Neural progenitor cell (in vitro differentiated cells): ENCODE measurements at regions not wholly inside any gene's neighbourhood (a gene's known extent, or its start where the extent isn't known, plus 50 kb on each side); places are given as distances from the start of the nearest gene placed in this dataset.

Experiments
- DNase-seq: peaks from one replicate; pipeline ENCODE4 v3.0.0-alpha.2; 2016; ENCODE audit warnings: low spot score
- H2AFZ ChIP-seq: fragments of 200-600 bp; sonication (generic); replicated peaks from 2 replicates; pipeline ENCODE4 v1.6.1; 2016; ENCODE audit warnings: antibody characterized with exemption
- H3F3A ChIP-seq: fragments of 200-600 bp; sonication (generic); 2 replicates; pipeline ENCODE4 v1.6.1; 2016; ENCODE audit warnings: antibody characterized with exemption, low read depth
- H3K27ac ChIP-seq: fragments of 200-600 bp; sonication (generic); 2 replicates; pipeline ENCODE4 v1.5.1; 2016; ENCODE audit warnings: mild to moderate bottlenecking
- H3K27me3 ChIP-seq: fragments of 200-600 bp; sonication (generic); 2 replicates; pipeline ENCODE4 v1.6.1; 2016; ENCODE audit warnings: mild to moderate bottlenecking, moderate library complexity
- H3K36me3 ChIP-seq: fragments of 200-600 bp; sonication (generic); 2 replicates; pipeline ENCODE4 v1.5.1; 2016
- H3K4me1 ChIP-seq: fragments of 200-600 bp; sonication (generic); 2 replicates; pipeline ENCODE4 v1.6.1; 2016; ENCODE audit warnings: mixed run types
- H3K4me2 ChIP-seq: fragments of 200-600 bp; sonication (generic); 2 replicates; pipeline ENCODE4 v1.6.1; 2016
- H3K4me3 ChIP-seq: fragments of 200-600 bp; sonication (generic); 2 replicates; pipeline ENCODE4 v1.5.1; 2016
- H3K79me2 ChIP-seq: fragments of 200-600 bp; sonication (generic); 2 replicates; pipeline ENCODE4 v1.6.1; 2016; ENCODE audit warnings: low read depth
- H3K9ac ChIP-seq: fragments of 200-600 bp; sonication (generic); 2 replicates; pipeline ENCODE4 v1.6.1; 2016
- H3K9me3 ChIP-seq: fragments of 200-600 bp; sonication (generic); 2 replicates; pipeline ENCODE4 v1.5.1; 2016; ENCODE audit warnings: low read depth
- H4K20me1 ChIP-seq: fragments of 200-600 bp; sonication (generic); 2 replicates; pipeline ENCODE4 v1.6.1; 2016; ENCODE audit warnings: low read depth
- H3K27ac Mint-ChIP-seq: 3 replicates; pipeline ENCODE4 v1.8.0; 2021; ENCODE audit warnings: mixed read lengths
- H3K27me3 Mint-ChIP-seq: 2 replicates; pipeline ENCODE4 v1.8.0; 2022; ENCODE audit warnings: low read depth, mild to moderate bottlenecking, inconsistent platforms, moderate library complexity, mixed read lengths; ENCODE audit not compliant: insufficient read depth
- H3K36me3 Mint-ChIP-seq: 3 replicates; pipeline ENCODE4 v1.8.0; 2021; ENCODE audit warnings: mixed read lengths
- H3K4me1 Mint-ChIP-seq: 3 replicates; pipeline ENCODE4 v1.8.0; 2021; ENCODE audit warnings: mixed read lengths
- H3K4me3 Mint-ChIP-seq: 3 replicates; pipeline ENCODE4 v1.8.0; 2021; ENCODE audit warnings: mild to moderate bottlenecking, moderate library complexity, mixed read lengths
- H3K9me3 Mint-ChIP-seq: 3 replicates; pipeline ENCODE4 v1.8.0; 2020; ENCODE audit warnings: mixed read lengths
- EZH2 ChIP-seq: fragments of 200-600 bp; sonication (generic); IDR thresholded peaks from 2 replicates; pipeline ENCODE4 v1.6.1; 2017; ENCODE audit warnings: antibody characterized with exemption, mild to moderate bottlenecking, moderate library complexity
- EZH2phosphoT487 ChIP-seq: fragments of 200-600 bp; sonication (generic); IDR thresholded peaks from 2 replicates; pipeline ENCODE4 v1.6.1; 2017; ENCODE audit warnings: antibody characterized with exemption
- TF ChIP-seq, protein P1 (sequence below): fragments of 200-600 bp; sonication (generic); IDR thresholded peaks from 2 replicates; pipeline ENCODE4 v1.5.1; 2017; ENCODE audit warnings: antibody characterized with exemption, mild to moderate bottlenecking

DNA sequence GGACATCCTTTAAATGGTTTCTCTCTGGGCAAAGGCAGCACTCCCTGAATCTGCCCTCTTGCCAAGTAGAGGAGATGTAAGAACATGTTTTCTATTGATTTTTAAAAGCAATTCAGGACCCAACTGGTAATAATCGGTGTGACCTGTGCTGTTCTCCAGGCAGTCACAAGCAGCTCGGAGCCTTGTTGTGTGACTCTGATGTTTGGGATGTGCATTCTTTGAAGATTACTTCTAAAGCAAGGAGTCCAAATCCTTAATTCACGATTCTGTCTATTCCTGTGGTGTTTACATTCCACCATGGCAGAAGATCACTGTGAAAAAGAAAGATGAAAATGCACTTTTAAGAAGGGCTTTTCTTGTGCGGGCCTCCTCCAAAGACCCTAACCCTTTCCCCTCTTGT, 122.3 kb upstream of the ZNF536 start:
- H3K27ac Mint-ChIP-seq = no peak overlapping the region
- H3K27me3 Mint-ChIP-seq = peaks cover 5% of the 10 kb centered on the region
- DNase-seq = no peak
- Histone ChIP-seq H3K4me2 (no peak overlapping the region), H3F3A (no peaks in the 10 kb centered on the region), H2AFZ (no peak overlapping the region), H3K36me3 (no peaks in the 10 kb centered on the region), H3K4me1 (peaks cover 17% of the 10 kb centered on the region), H4K20me1 (no peaks in the 10 kb centered on the region), H3K79me2 (no peaks in the 10 kb centered on the region), H3K9me3 (no peaks in the 10 kb centered on the region), H3K27ac (no peak overlapping the region), H3K27me3 (peaks cover 10% of the 10 kb centered on the region), H3K9ac (no peak overlapping the region), H3K4me3 (no peak overlapping the region)
- peaks cover 2% of the 10 kb centered on the region for H3K36me3 Mint-ChIP-seq
- TF ChIP-seq EZH2 (no peak), EZH2phosphoT487 (no peak)
- TF ChIP-seq, protein P1, sequence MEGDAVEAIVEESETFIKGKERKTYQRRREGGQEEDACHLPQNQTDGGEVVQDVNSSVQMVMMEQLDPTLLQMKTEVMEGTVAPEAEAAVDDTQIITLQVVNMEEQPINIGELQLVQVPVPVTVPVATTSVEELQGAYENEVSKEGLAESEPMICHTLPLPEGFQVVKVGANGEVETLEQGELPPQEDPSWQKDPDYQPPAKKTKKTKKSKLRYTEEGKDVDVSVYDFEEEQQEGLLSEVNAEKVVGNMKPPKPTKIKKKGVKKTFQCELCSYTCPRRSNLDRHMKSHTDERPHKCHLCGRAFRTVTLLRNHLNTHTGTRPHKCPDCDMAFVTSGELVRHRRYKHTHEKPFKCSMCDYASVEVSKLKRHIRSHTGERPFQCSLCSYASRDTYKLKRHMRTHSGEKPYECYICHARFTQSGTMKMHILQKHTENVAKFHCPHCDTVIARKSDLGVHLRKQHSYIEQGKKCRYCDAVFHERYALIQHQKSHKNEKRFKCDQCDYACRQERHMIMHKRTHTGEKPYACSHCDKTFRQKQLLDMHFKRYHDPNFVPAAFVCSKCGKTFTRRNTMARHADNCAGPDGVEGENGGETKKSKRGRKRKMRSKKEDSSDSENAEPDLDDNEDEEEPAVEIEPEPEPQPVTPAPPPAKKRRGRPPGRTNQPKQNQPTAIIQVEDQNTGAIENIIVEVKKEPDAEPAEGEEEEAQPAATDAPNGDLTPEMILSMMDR = no peak
- H3K4me1 Mint-ChIP-seq = peaks cover 30% of the 10 kb centered on the region
- no peaks in the 10 kb centered on the region for H3K9me3 Mint-ChIP-seq
- no peak overlapping the region for H3K4me3 Mint-ChIP-seq

DNA sequence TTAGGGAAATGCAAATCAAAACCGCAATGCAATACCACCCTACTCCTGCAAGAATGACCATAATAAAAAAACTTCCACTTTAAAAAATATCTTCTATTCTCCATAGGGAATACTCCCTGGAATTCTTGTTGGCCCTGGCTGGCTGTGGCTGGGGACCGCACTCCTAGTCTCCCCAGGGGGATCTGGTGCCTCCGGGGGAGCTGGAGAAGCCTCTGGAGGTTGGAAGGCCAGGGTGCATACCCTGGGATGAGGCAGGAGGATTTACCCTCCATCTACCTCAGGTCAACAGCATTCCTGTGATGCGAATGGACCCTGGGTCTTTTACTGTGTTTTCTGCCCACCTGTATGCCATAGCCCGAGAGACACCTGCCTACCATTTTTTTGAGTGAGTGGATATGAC, 120.0 kb upstream of the ZNF536 start:
- Histone ChIP-seq H3K36me3 (no peaks in the 10 kb centered on the region), H3K27ac (no peak overlapping the region), H3K4me1 (peaks cover 33% of the 10 kb centered on the region), H3K9me3 (no peaks in the 10 kb centered on the region), H3K4me3 (no peak overlapping the region), H3K27me3 (peaks cover 10% of the 10 kb centered on the region), H4K20me1 (no peaks in the 10 kb centered on the region), H3K79me2 (no peaks in the 10 kb centered on the region), H3K9ac (no peak overlapping the region), H3F3A (no peaks in the 10 kb centered on the region), H3K4me2 (no peak overlapping the region), H2AFZ (no peak overlapping the region)
- DNase-seq = no peak
- Mint-ChIP-seq H3K4me3 (no peak overlapping the region), H3K4me1 (peaks cover 50% of the 10 kb centered on the region), H3K36me3 (no peaks in the 10 kb centered on the region), H3K27ac (no peak overlapping the region), H3K9me3 (no peaks in the 10 kb centered on the region), H3K27me3 (peaks cover 5% of the 10 kb centered on the region)
- TF ChIP-seq, protein P1 = no peak
- no peak for TF ChIP-seq EZH2phosphoT487
- no peak for TF ChIP-seq EZH2

DNA sequence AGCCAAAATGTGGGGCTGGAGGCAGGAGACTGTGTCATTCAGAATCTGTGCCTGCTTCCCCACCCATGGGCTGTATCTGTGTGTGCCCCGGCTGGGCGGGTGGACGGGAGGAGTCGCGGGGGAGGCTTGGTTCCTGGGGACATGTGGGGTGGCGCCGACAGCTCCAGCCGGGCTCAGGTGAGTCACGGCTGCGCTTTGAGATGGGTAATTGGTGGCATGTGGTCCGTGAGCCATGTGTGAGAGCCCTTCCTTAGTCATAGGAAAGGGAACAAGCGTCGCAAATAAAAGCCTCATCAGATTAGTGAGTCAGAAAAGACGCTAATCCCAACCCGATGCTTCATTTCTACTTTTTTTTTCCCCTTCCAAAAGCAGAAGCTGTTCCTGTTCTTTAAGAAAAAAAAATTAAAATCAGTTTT, 118.6 kb upstream of the ZNF536 start:
- Histone ChIP-seq H3K36me3 (no peaks in the 10 kb centered on the region), H3K4me2 (peak overlapping the region; percentile 24), H3K9ac (no peak overlapping the region), H3F3A (no peaks in the 10 kb centered on the region), H3K27ac (no peak overlapping the region), H3K4me3 (no peak overlapping the region), H3K4me1 (peaks cover 33% of the 10 kb centered on the region), H3K9me3 (no peaks in the 10 kb centered on the region), H2AFZ (no peak overlapping the region), H4K20me1 (no peaks in the 10 kb centered on the region), H3K27me3 (peaks cover 10% of the 10 kb centered on the region), H3K79me2 (no peaks in the 10 kb centered on the region)
- H3K4me1 Mint-ChIP-seq = peaks cover 55% of the 10 kb centered on the region
- peaks cover 5% of the 10 kb centered on the region for H3K27me3 Mint-ChIP-seq
- H3K9me3 Mint-ChIP-seq = no peaks in the 10 kb centered on the region
- no peaks in the 10 kb centered on the region for H3K36me3 Mint-ChIP-seq
- TF ChIP-seq EZH2 = no peak
- no peak for TF ChIP-seq EZH2phosphoT487
- TF ChIP-seq, protein P1 = no peak
- peak; percentile 42 for DNase-seq
- H3K4me3 Mint-ChIP-seq = peak overlapping the region; percentile 46
- peak overlapping the region; percentile 61 for H3K27ac Mint-ChIP-seq

DNA sequence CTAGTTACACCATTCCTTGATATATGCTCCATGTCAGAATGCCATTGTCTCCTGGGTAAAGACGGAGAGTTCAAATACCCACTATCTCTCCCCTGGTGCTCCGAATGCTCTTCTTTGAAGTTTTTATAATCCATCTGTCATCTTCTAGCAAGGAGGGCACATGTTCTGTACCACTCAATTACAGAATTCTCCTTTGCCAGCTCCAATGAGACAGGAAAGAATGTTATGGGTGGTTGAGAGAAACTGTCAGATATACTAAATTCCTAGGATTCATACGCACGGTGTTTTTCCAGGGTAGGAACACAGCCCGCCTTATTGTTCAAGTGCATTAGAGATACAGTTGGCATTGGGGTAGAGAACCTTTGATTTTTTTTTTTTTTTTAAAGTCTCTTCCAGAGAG, 118.0 kb upstream of the ZNF536 start:
- no peak overlapping the region for H3K4me3 Mint-ChIP-seq
- Histone ChIP-seq H3K27me3 (peaks cover 10% of the 10 kb centered on the region), H2AFZ (no peak overlapping the region), H3K4me3 (no peak overlapping the region), H3K9me3 (no peaks in the 10 kb centered on the region), H3K36me3 (no peaks in the 10 kb centered on the region), H3K79me2 (no peaks in the 10 kb centered on the region), H3F3A (no peaks in the 10 kb centered on the region), H4K20me1 (no peaks in the 10 kb centered on the region), H3K4me2 (peak overlapping the region; percentile 6), H3K4me1 (peaks cover 33% of the 10 kb centered on the region), H3K27ac (no peak overlapping the region), H3K9ac (no peak overlapping the region)
- H3K27me3 Mint-ChIP-seq = peaks cover 5% of the 10 kb centered on the region
- H3K9me3 Mint-ChIP-seq = no peaks in the 10 kb centered on the region
- H3K36me3 Mint-ChIP-seq = no peaks in the 10 kb centered on the region
- H3K27ac Mint-ChIP-seq = no peak overlapping the region
- peaks cover 52% of the 10 kb centered on the region for H3K4me1 Mint-ChIP-seq
- TF ChIP-seq EZH2 (no peak), EZH2phosphoT487 (no peak)
- TF ChIP-seq, protein P1 = no peak
- no peak for DNase-seq
